ENCODE measurements at regions not wholly inside any gene's neighbourhood (a gene's known extent, or its start where the extent isn't known, plus 50 kb on each side); places are given as distances from the start of the nearest gene placed in this dataset.

DNA sequence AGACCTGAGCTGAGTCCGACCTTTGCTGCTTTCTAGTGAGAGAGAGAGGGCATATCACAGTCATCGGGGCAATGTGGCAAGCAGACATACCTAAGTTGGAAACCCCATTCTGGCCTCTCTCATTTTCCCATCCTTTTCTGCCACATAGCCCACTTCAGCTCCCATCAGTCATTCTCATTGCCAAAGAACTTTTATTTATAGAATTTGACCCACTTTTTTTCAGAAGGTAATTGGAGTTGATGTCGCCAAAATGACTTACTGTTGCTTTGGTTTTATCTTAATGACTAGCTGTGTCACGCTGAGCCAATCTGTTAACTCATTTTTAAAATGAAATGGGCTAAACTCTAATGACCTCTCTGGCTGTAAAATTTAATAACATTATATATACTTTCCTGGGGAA lies 63.9 kb upstream of the RMST start:
- no peak overlapping the region for H3K23ac ChIP-seq (ENCODE audit: low read length in 2 of 2)
- H2AFZ ChIP-seq (ENCODE audit: low read depth, low read length): no peak overlapping the region
- no peak overlapping the region for H3K18ac ChIP-seq (ENCODE audit: low read depth in 1 of 2, low read length in 2 of 2)
- H3K4ac ChIP-seq (ENCODE audit: low read depth in 1 of 2, low read length in 2 of 2): no peak overlapping the region
- H3K14ac ChIP-seq (ENCODE audit: low read length in 2 of 2): no peak overlapping the region
- H2BK15ac ChIP-seq (ENCODE audit: low read depth, poor library complexity, severe bottlenecking): no peak overlapping the region
- H3K4me3 ChIP-seq (ENCODE audit: insufficient read depth in 1 of 2, low read depth in 1 of 2, low read length in 2 of 2): no peak overlapping the region
- no peak overlapping the region for H2BK120ac ChIP-seq (ENCODE audit: low read depth, low read length)
- H3K9ac ChIP-seq (ENCODE audit: low read length): no peak overlapping the region
- H2AK5ac ChIP-seq (ENCODE audit: low read length, severe bottlenecking): no peak overlapping the region
- no peak overlapping the region for H3K27ac ChIP-seq (ENCODE audit: low read length, poor library complexity, severe bottlenecking)
- no peaks in the 10 kb centered on the region for H3K36me3 ChIP-seq (ENCODE audit: control insufficient read depth in 1 of 2, insufficient read depth in 2 of 2, low read depth in 1 of 2, low read length in 2 of 2)
- 91% methylated on average over 3 of the region's 4 CpGs for WGBS
- H3K4me1 ChIP-seq (ENCODE audit: control insufficient read depth, insufficient read depth, low read depth, low read length): peaks cover 1% of the 10 kb centered on the region
- no peak for DNase-seq
- H2BK12ac ChIP-seq (ENCODE audit: low read length in 2 of 2): no peak overlapping the region
- no peak overlapping the region for H2BK5ac ChIP-seq (ENCODE audit: low read depth, low read length, poor library complexity, severe bottlenecking)
- H3K27me3 ChIP-seq (ENCODE audit: control insufficient read depth in 1 of 2, insufficient read depth in 1 of 2, low read length in 2 of 2): peaks cover 0 to 4% of the 10 kb centered on the region in 2 experiments
- H3K9me3 ChIP-seq (ENCODE audit: control insufficient read depth, low read length): no peaks in the 10 kb centered on the region
- H3K79me1 ChIP-seq (replicated peaks; ENCODE audit: low read length, poor library complexity, severe bottlenecking): no peaks in the 10 kb centered on the region
- H4K8ac ChIP-seq (ENCODE audit: low read length): no peak overlapping the region
- no peak overlapping the region for H4K91ac ChIP-seq (ENCODE audit: low read length)
- no peak overlapping the region for H3K4me2 ChIP-seq (ENCODE audit: low read length, poor library complexity, severe bottlenecking)

DNA sequence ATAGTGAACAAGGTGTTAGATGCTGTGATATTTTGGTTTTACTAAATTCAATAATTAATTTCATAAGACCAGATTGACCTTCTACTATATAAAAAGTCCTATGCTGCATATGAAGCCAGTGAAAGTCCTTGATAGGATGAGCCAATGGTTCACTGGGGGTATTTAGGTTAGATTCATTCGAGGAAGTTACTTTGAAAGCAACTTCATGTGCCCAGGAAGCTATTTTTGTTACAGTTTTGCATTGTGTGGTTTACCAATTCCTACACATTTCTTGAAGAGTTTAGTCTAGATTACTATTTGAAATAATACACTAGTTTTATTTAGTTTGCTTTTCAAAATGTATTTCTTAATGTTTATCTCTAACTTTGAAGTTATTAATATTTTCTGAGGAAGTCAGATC lies 58.5 kb upstream of the RMST start:
- H2AK5ac ChIP-seq (ENCODE audit: low read length, severe bottlenecking): no peak overlapping the region
- H3K4ac ChIP-seq (ENCODE audit: low read depth in 1 of 2, low read length in 2 of 2): no peak overlapping the region
- no peak overlapping the region for H3K4me3 ChIP-seq (ENCODE audit: insufficient read depth in 1 of 2, low read depth in 1 of 2, low read length in 2 of 2)
- no peak overlapping the region for H2BK15ac ChIP-seq (ENCODE audit: low read depth, poor library complexity, severe bottlenecking)
- DNase-seq: no peak
- no peak overlapping the region for H2AFZ ChIP-seq (ENCODE audit: low read depth, low read length)
- no peaks in the 10 kb centered on the region for H3K9me3 ChIP-seq (ENCODE audit: control insufficient read depth, low read length)
- H4K8ac ChIP-seq (ENCODE audit: low read length): no peak overlapping the region
- no CpG with 5 or more reads among the region's 1 CpG for WGBS
- peaks cover 0 to 7% of the 10 kb centered on the region in 2 experiments for H3K27me3 ChIP-seq (ENCODE audit: control insufficient read depth in 1 of 2, insufficient read depth in 1 of 2, low read length in 2 of 2)
- H3K14ac ChIP-seq (ENCODE audit: low read length in 2 of 2): no peak overlapping the region
- no peak overlapping the region for H2BK120ac ChIP-seq (ENCODE audit: low read depth, low read length)
- H3K4me2 ChIP-seq (ENCODE audit: low read length, poor library complexity, severe bottlenecking): no peak overlapping the region
- no peak overlapping the region for H2BK12ac ChIP-seq (ENCODE audit: low read length in 2 of 2)
- H2BK5ac ChIP-seq (ENCODE audit: low read depth, low read length, poor library complexity, severe bottlenecking): no peak overlapping the region
- H3K23ac ChIP-seq (ENCODE audit: low read length in 2 of 2): no peak overlapping the region
- H3K9ac ChIP-seq (ENCODE audit: low read length): no peak overlapping the region
- no peak overlapping the region for H3K18ac ChIP-seq (ENCODE audit: low read depth in 1 of 2, low read length in 2 of 2)
- H3K36me3 ChIP-seq (ENCODE audit: control insufficient read depth in 1 of 2, insufficient read depth in 2 of 2, low read depth in 1 of 2, low read length in 2 of 2): no peaks in the 10 kb centered on the region
- H3K27ac ChIP-seq (ENCODE audit: low read length, poor library complexity, severe bottlenecking): no peak overlapping the region
- H3K79me1 ChIP-seq (replicated peaks; ENCODE audit: low read length, poor library complexity, severe bottlenecking): no peaks in the 10 kb centered on the region
- no peaks in the 10 kb centered on the region for H3K4me1 ChIP-seq (ENCODE audit: control insufficient read depth, insufficient read depth, low read depth, low read length)
- H4K91ac ChIP-seq (ENCODE audit: low read length): no peak overlapping the region

DNA sequence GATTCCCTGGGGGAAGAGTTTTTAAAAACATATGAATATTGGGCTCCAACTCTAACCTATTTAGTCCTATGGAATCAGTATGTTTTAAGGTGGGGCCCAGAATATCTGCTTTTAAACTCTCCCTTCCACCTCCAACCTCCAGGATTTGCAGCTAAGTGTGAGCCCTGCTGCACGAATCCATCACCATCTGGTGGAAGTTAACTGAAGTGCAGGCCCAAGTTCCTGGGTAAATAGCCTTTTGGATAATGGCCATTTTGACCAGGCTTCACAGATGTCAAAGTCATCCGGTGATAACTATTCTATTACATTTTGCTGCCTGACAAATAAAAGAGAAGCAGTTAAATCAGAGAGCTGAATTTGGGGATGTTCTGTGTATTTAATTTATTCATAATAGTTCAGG lies 58.1 kb upstream of the RMST start:
- Histone ChIP-seq H2AFZ (ENCODE audit: low read depth, low read length) (no peak overlapping the region), H3K18ac (ENCODE audit: low read depth in 1 of 2, low read length in 2 of 2) (no peak overlapping the region), H3K9me3 (ENCODE audit: control insufficient read depth, low read length) (no peaks in the 10 kb centered on the region), H3K14ac (ENCODE audit: low read length in 2 of 2) (no peak overlapping the region), H2BK12ac (ENCODE audit: low read length in 2 of 2) (no peak overlapping the region), H4K91ac (ENCODE audit: low read length) (no peak overlapping the region), H3K9ac (ENCODE audit: low read length) (no peak overlapping the region), H2BK5ac (ENCODE audit: low read depth, low read length, poor library complexity, severe bottlenecking) (no peak overlapping the region), H3K4me3 (ENCODE audit: insufficient read depth in 1 of 2, low read depth in 1 of 2, low read length in 2 of 2) (no peak overlapping the region), H3K4me1 (ENCODE audit: control insufficient read depth, insufficient read depth, low read depth, low read length) (no peaks in the 10 kb centered on the region), H2BK15ac (ENCODE audit: low read depth, poor library complexity, severe bottlenecking) (no peak overlapping the region), H3K23ac (ENCODE audit: low read length in 2 of 2) (no peak overlapping the region), H3K36me3 (ENCODE audit: control insufficient read depth in 1 of 2, insufficient read depth in 2 of 2, low read depth in 1 of 2, low read length in 2 of 2) (no peaks in the 10 kb centered on the region), H3K27ac (ENCODE audit: low read length, poor library complexity, severe bottlenecking) (no peak overlapping the region), H2BK120ac (ENCODE audit: low read depth, low read length) (no peak overlapping the region), H3K4me2 (ENCODE audit: low read length, poor library complexity, severe bottlenecking) (no peak overlapping the region), H3K27me3 (ENCODE audit: control insufficient read depth in 1 of 2, insufficient read depth in 1 of 2, low read length in 2 of 2) (peaks cover 0 to 7% of the 10 kb centered on the region in 2 experiments), H3K4ac (ENCODE audit: low read depth in 1 of 2, low read length in 2 of 2) (no peak overlapping the region), H3K79me1 (replicated peaks; ENCODE audit: low read length, poor library complexity, severe bottlenecking) (no peaks in the 10 kb centered on the region), H2AK5ac (ENCODE audit: low read length, severe bottlenecking) (no peak overlapping the region), H4K8ac (ENCODE audit: low read length) (no peak overlapping the region)
- peak; percentile 24 for DNase-seq
- WGBS: 0% methylated on average over 1 of the region's 2 CpGs

DNA sequence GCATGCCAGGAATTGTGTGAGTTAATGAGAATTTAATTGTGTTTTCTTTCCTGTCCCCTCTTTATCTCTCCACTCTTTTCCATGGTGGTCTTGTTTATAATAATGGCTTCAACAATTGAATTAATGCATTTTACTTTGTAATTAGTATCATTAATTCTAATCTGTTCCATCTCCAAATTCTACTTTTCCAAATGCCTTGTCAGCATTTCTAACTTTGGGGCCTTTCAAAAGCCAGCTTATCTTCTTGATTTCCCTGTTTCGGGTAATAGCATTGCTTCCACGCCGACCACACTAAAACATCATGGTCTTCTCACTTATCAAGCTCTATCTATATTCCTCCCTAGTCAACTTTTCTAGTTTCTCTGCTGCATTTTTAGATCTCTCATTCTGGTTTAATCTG lies 54.2 kb upstream of the RMST start:
- Histone ChIP-seq H3K9me3 (ENCODE audit: control insufficient read depth, low read length) (no peaks in the 10 kb centered on the region), H3K79me1 (replicated peaks; ENCODE audit: low read length, poor library complexity, severe bottlenecking) (no peaks in the 10 kb centered on the region), H4K91ac (ENCODE audit: low read length) (no peak overlapping the region), H4K8ac (ENCODE audit: low read length) (no peak overlapping the region), H2BK15ac (ENCODE audit: low read depth, poor library complexity, severe bottlenecking) (no peak overlapping the region), H3K9ac (ENCODE audit: low read length) (no peak overlapping the region), H3K18ac (ENCODE audit: low read depth in 1 of 2, low read length in 2 of 2) (no peak overlapping the region), H3K4me3 (ENCODE audit: insufficient read depth in 1 of 2, low read depth in 1 of 2, low read length in 2 of 2) (no peak overlapping the region), H3K4me2 (ENCODE audit: low read length, poor library complexity, severe bottlenecking) (no peak overlapping the region), H3K27ac (ENCODE audit: low read length, poor library complexity, severe bottlenecking) (no peak overlapping the region), H2BK120ac (ENCODE audit: low read depth, low read length) (no peak overlapping the region), H3K36me3 (ENCODE audit: control insufficient read depth in 1 of 2, insufficient read depth in 2 of 2, low read depth in 1 of 2, low read length in 2 of 2) (no peaks in the 10 kb centered on the region), H3K4ac (ENCODE audit: low read depth in 1 of 2, low read length in 2 of 2) (no peak overlapping the region), H3K23ac (ENCODE audit: low read length in 2 of 2) (no peak overlapping the region), H2AFZ (ENCODE audit: low read depth, low read length) (no peak overlapping the region), H3K4me1 (ENCODE audit: control insufficient read depth, insufficient read depth, low read depth, low read length) (no peaks in the 10 kb centered on the region), H2AK5ac (ENCODE audit: low read length, severe bottlenecking) (no peak overlapping the region), H2BK5ac (ENCODE audit: low read depth, low read length, poor library complexity, severe bottlenecking) (no peak overlapping the region), H2BK12ac (ENCODE audit: low read length in 2 of 2) (no peak overlapping the region), H3K14ac (ENCODE audit: low read length in 2 of 2) (no peak overlapping the region), H3K27me3 (ENCODE audit: control insufficient read depth in 1 of 2, insufficient read depth in 1 of 2, low read length in 2 of 2) (peaks cover 0 to 7% of the 10 kb centered on the region in 2 experiments)
- WGBS: 96% methylated on average over 3 of the region's 3 CpGs
- DNase-seq: no peak
